ENCODE measurements at regions not wholly inside any gene's neighbourhood (a gene's known extent, or its start where the extent isn't known, plus 50 kb on each side); places are given as distances from the start of the nearest gene placed in this dataset.

- no peak overlapping the region for H3K4me2 ChIP-seq (ENCODE audit: low read depth, low read length, poor library complexity, severe bottlenecking)
- H3K79me2 ChIP-seq (ENCODE audit: low read length) = no peaks in the 10 kb centered on the region
- H3K27ac ChIP-seq (ENCODE audit: low read length) = no peak overlapping the region
- H2AFZ ChIP-seq (ENCODE audit: low read length) = no peak overlapping the region
- H3K9me2 ChIP-seq (replicated peaks; ENCODE audit: insufficient read depth, low read length) = no peaks in the 10 kb centered on the region
- DNase-seq = no peak
- no peaks in the 10 kb centered on the region for H3K4me1 ChIP-seq (ENCODE audit: low read length)
- H4K20me1 ChIP-seq (ENCODE audit: insufficient read depth, low read depth, low read length) = no peaks in the 10 kb centered on the region
- H3K9ac ChIP-seq (ENCODE audit: low read length) = no peak overlapping the region
- H3K27me3 ChIP-seq (ENCODE audit: low read length) = no peaks in the 10 kb centered on the region
- H3K36me3 ChIP-seq (ENCODE audit: insufficient read depth, low read length) = no peaks in the 10 kb centered on the region
- H3K9me3 ChIP-seq (ENCODE audit: low read length) = no peaks in the 10 kb centered on the region
- H3K4me3 ChIP-seq (ENCODE audit: low read length) = no peak overlapping the region
Measured at GRCh38 chr3:25885544-25885943, 95.7 kb downstream of the OXSM start.

- H4K20me1 ChIP-seq (ENCODE audit: insufficient read depth, low read depth, low read length) = no peaks in the 10 kb centered on the region
- H3K9me2 ChIP-seq (replicated peaks; ENCODE audit: insufficient read depth, low read length) = no peaks in the 10 kb centered on the region
- H3K4me2 ChIP-seq (ENCODE audit: low read depth, low read length, poor library complexity, severe bottlenecking) = no peak overlapping the region
- no peaks in the 10 kb centered on the region for H3K36me3 ChIP-seq (ENCODE audit: insufficient read depth, low read length)
- no peaks in the 10 kb centered on the region for H3K4me1 ChIP-seq (ENCODE audit: low read length)
- no peaks in the 10 kb centered on the region for H3K27me3 ChIP-seq (ENCODE audit: low read length)
- H3K9ac ChIP-seq (ENCODE audit: low read length) = no peak overlapping the region
- no peak overlapping the region for H3K4me3 ChIP-seq (ENCODE audit: low read length)
- H3K27ac ChIP-seq (ENCODE audit: low read length) = no peak overlapping the region
- no peaks in the 10 kb centered on the region for H3K9me3 ChIP-seq (ENCODE audit: low read length)
- H3K79me2 ChIP-seq (ENCODE audit: low read length) = no peaks in the 10 kb centered on the region
- DNase-seq = no peak
- no peak overlapping the region for H2AFZ ChIP-seq (ENCODE audit: low read length)
Measured at GRCh38 chr3:25887907-25888306, 98.0 kb downstream of the OXSM start.

- Histone ChIP-seq H3K4me2 (ENCODE audit: low read depth, low read length, poor library complexity, severe bottlenecking) (no peak overlapping the region), H3K79me2 (ENCODE audit: low read length) (no peaks in the 10 kb centered on the region), H3K9me3 (ENCODE audit: low read length) (no peaks in the 10 kb centered on the region), H3K27me3 (ENCODE audit: low read length) (no peaks in the 10 kb centered on the region), H3K9me2 (replicated peaks; ENCODE audit: insufficient read depth, low read length) (no peaks in the 10 kb centered on the region), H4K20me1 (ENCODE audit: insufficient read depth, low read depth, low read length) (no peaks in the 10 kb centered on the region), H3K4me1 (ENCODE audit: low read length) (no peaks in the 10 kb centered on the region), H2AFZ (ENCODE audit: low read length) (no peak overlapping the region), H3K36me3 (ENCODE audit: insufficient read depth, low read length) (no peaks in the 10 kb centered on the region), H3K9ac (ENCODE audit: low read length) (no peak overlapping the region), H3K4me3 (ENCODE audit: low read length) (no peak overlapping the region), H3K27ac (ENCODE audit: low read length) (no peak overlapping the region)
- DNase-seq = no peak
Measured at GRCh38 chr3:25888892-25889524, 99.1 kb downstream of the OXSM start.

- Histone ChIP-seq H3K9me3 (ENCODE audit: low read length) (no peaks in the 10 kb centered on the region), H3K36me3 (ENCODE audit: insufficient read depth, low read length) (no peaks in the 10 kb centered on the region), H3K27me3 (ENCODE audit: low read length) (no peaks in the 10 kb centered on the region), H2AFZ (ENCODE audit: low read length) (no peak overlapping the region), H3K27ac (ENCODE audit: low read length) (no peak overlapping the region), H3K4me3 (ENCODE audit: low read length) (no peak overlapping the region), H4K20me1 (ENCODE audit: insufficient read depth, low read depth, low read length) (no peaks in the 10 kb centered on the region), H3K4me2 (ENCODE audit: low read depth, low read length, poor library complexity, severe bottlenecking) (no peak overlapping the region), H3K79me2 (ENCODE audit: low read length) (no peaks in the 10 kb centered on the region), H3K4me1 (ENCODE audit: low read length) (no peaks in the 10 kb centered on the region), H3K9ac (ENCODE audit: low read length) (no peak overlapping the region), H3K9me2 (replicated peaks; ENCODE audit: insufficient read depth, low read length) (no peaks in the 10 kb centered on the region)
- no peak for DNase-seq
Measured at GRCh38 chr3:25889525-25889917, 99.6 kb downstream of the OXSM start.

DNA sequence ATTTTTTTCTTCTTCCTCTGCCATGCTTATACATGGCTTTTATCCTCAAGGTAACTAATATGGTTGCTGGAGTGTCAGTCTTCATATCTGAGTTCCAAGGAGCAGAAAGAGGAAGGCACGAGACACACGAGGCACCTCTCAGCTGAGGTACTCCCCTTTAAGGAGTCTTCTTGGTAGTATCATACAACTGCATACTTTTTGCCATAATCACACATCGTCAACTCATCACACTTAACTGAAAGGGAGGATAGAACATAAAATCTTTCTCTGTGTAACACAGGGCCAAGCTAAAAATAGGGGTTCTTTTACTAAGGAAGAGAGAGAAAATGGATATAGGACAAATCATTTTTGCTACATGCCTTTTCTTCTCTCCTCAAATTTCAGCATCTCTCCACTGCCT, 104.2 kb downstream of the OXSM start:
- Histone ChIP-seq H4K20me1 (ENCODE audit: insufficient read depth, low read depth, low read length) (no peaks in the 10 kb centered on the region), H3K27me3 (ENCODE audit: low read length) (no peaks in the 10 kb centered on the region), H3K79me2 (ENCODE audit: low read length) (no peaks in the 10 kb centered on the region), H3K27ac (ENCODE audit: low read length) (no peak overlapping the region), H3K4me2 (ENCODE audit: low read depth, low read length, poor library complexity, severe bottlenecking) (no peak overlapping the region), H3K9me3 (ENCODE audit: low read length) (no peaks in the 10 kb centered on the region), H3K9me2 (replicated peaks; ENCODE audit: insufficient read depth, low read length) (no peaks in the 10 kb centered on the region), H3K36me3 (ENCODE audit: insufficient read depth, low read length) (no peaks in the 10 kb centered on the region), H3K4me1 (ENCODE audit: low read length) (no peaks in the 10 kb centered on the region), H3K4me3 (ENCODE audit: low read length) (no peak overlapping the region), H3K9ac (ENCODE audit: low read length) (no peak overlapping the region), H2AFZ (ENCODE audit: low read length) (no peak overlapping the region)
- no peak for DNase-seq

DNA sequence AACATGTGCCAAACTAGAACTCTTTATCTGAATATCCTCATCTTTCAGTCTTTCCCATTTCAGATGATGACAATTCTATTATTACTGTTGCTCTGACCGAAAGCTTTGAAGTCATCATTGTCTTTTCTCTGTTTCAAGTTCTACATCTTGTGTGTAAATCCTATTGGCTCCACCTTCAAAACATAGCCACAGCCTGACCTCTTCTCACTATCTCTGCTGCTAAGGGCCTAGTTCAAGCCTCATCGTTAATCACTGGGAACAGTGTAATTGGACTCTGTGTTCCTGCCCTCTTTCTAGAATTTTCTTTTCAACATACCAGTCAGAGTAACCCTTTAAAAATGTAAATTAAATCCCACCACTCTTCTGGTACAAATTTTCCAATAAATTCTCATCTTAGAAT, 105.1 kb downstream of the OXSM start:
- H3K36me3 ChIP-seq (ENCODE audit: insufficient read depth, low read length) = no peaks in the 10 kb centered on the region
- H3K9me3 ChIP-seq (ENCODE audit: low read length) = no peaks in the 10 kb centered on the region
- no peak overlapping the region for H3K4me3 ChIP-seq (ENCODE audit: low read length)
- no peaks in the 10 kb centered on the region for H3K9me2 ChIP-seq (replicated peaks; ENCODE audit: insufficient read depth, low read length)
- H2AFZ ChIP-seq (ENCODE audit: low read length) = no peak overlapping the region
- DNase-seq = no peak
- H3K79me2 ChIP-seq (ENCODE audit: low read length) = no peaks in the 10 kb centered on the region
- no peaks in the 10 kb centered on the region for H3K4me1 ChIP-seq (ENCODE audit: low read length)
- H3K9ac ChIP-seq (ENCODE audit: low read length) = no peak overlapping the region
- H4K20me1 ChIP-seq (ENCODE audit: insufficient read depth, low read depth, low read length) = no peaks in the 10 kb centered on the region
- no peak overlapping the region for H3K27ac ChIP-seq (ENCODE audit: low read length)
- H3K27me3 ChIP-seq (ENCODE audit: low read length) = no peaks in the 10 kb centered on the region
- no peak overlapping the region for H3K4me2 ChIP-seq (ENCODE audit: low read depth, low read length, poor library complexity, severe bottlenecking)

- no peaks in the 10 kb centered on the region for H3K9me3 ChIP-seq (ENCODE audit: low read length)
- no peaks in the 10 kb centered on the region for H4K20me1 ChIP-seq (ENCODE audit: insufficient read depth, low read depth, low read length)
- no peak overlapping the region for H3K4me3 ChIP-seq (ENCODE audit: low read length)
- no peaks in the 10 kb centered on the region for H3K4me1 ChIP-seq (ENCODE audit: low read length)
- no peak overlapping the region for H3K9ac ChIP-seq (ENCODE audit: low read length)
- no peak overlapping the region for H2AFZ ChIP-seq (ENCODE audit: low read length)
- H3K9me2 ChIP-seq (replicated peaks; ENCODE audit: insufficient read depth, low read length) = no peaks in the 10 kb centered on the region
- H3K4me2 ChIP-seq (ENCODE audit: low read depth, low read length, poor library complexity, severe bottlenecking) = no peak overlapping the region
- DNase-seq = no peak
- H3K27ac ChIP-seq (ENCODE audit: low read length) = no peak overlapping the region
- H3K79me2 ChIP-seq (ENCODE audit: low read length) = no peaks in the 10 kb centered on the region
- H3K36me3 ChIP-seq (ENCODE audit: insufficient read depth, low read length) = no peaks in the 10 kb centered on the region
- no peaks in the 10 kb centered on the region for H3K27me3 ChIP-seq (ENCODE audit: low read length)
Measured at GRCh38 chr3:25895443-25895842, 105.6 kb downstream of the OXSM start.

GRCh38 chr3:25897019-25897418, 107.1 kb downstream of the OXSM start:
- Histone ChIP-seq H3K36me3 (ENCODE audit: insufficient read depth, low read length) (no peaks in the 10 kb centered on the region), H3K27ac (ENCODE audit: low read length) (no peak overlapping the region), H3K9ac (ENCODE audit: low read length) (no peak overlapping the region), H3K4me1 (ENCODE audit: low read length) (no peaks in the 10 kb centered on the region), H3K4me2 (ENCODE audit: low read depth, low read length, poor library complexity, severe bottlenecking) (no peak overlapping the region), H3K9me3 (ENCODE audit: low read length) (no peaks in the 10 kb centered on the region), H2AFZ (ENCODE audit: low read length) (no peak overlapping the region), H3K27me3 (ENCODE audit: low read length) (no peaks in the 10 kb centered on the region), H3K4me3 (ENCODE audit: low read length) (no peak overlapping the region), H3K79me2 (ENCODE audit: low read length) (no peaks in the 10 kb centered on the region), H4K20me1 (ENCODE audit: insufficient read depth, low read depth, low read length) (no peaks in the 10 kb centered on the region), H3K9me2 (replicated peaks; ENCODE audit: insufficient read depth, low read length) (no peaks in the 10 kb centered on the region)
- peak; percentile 78 for DNase-seq

All from Karpas-422 (cell line).